Tibial artery (tissue), 4 donors: ENCODE measurements at regions not wholly inside any gene's neighbourhood (a gene's known extent, or its start where the extent isn't known, plus 50 kb on each side); places are given as distances from the start of the nearest gene placed in this dataset.

Experiments
- DNase-seq, 2 donors: peaks; one replicate each; pipeline ENCODE4 v3.0.0-alpha.2; 2019
- H3K27ac ChIP-seq, 2 donors: fragments of 200-600 bp; sonication (generic) in 1 of 2; 1 replicate in 1 of 2; 2 replicates in 1 of 2; pipeline ENCODE4 v1.5.1; 2018 to 2019; ENCODE audit warnings: mild to moderate bottlenecking in 1 of 2
- H3K27me3 ChIP-seq, 2 donors: fragments of 200-600 bp; sonication (generic) in 1 of 2; one replicate each; pipeline versions ENCODE4 v1.5.1 to v1.6.0; 2016 to 2019
- H3K36me3 ChIP-seq, 3 donors: fragments of 200-600 bp; sonication (generic) in 2 of 3; one replicate each; pipeline ENCODE4 v1.5.1; 2016 to 2019; ENCODE audit warnings: mild to moderate bottlenecking in 2 of 3
- H3K4me1 ChIP-seq, 4 donors: fragments of 200-600 bp; sonication (generic) in 2 of 4; 1 replicate in 3 of 4; 2 replicates in 1 of 4; pipeline ENCODE4 v1.5.1; 2016 to 2019
- H3K4me3 ChIP-seq, 2 donors: fragments of 200-600 bp; sonication (generic) in 1 of 2; 1 replicate in 1 of 2; 2 replicates in 1 of 2; pipeline ENCODE4 v1.5.1; 2018 to 2019; ENCODE audit warnings: mild to moderate bottlenecking in 2 of 2
- H3K9me3 ChIP-seq, 3 donors: fragments of 200-600 bp; sonication (generic) in 1 of 3; one replicate each; pipeline ENCODE4 v1.5.1; 2016 to 2019
- intact Hi-C: fragments of 100-400 bp; cut with DNase I; formaldehyde crosslinking; loops from one replicate; pipeline ENCODE4 v1.15.0; 2023; ENCODE audit warnings: low total_unique reads
- TF ChIP-seq, protein P1 (sequence below), 2 experiments: fragments of 200-600 bp in 1 of 2; fragments of 450-650 bp in 1 of 2; IDR thresholded peaks; one replicate each; pipeline ENCODE4 v1.5.1; 2017 to 2019; ENCODE audit warnings: antibody characterized with exemption in 2 of 2, mild to moderate bottlenecking in 1 of 2, moderate library complexity in 1 of 2

DNA sequence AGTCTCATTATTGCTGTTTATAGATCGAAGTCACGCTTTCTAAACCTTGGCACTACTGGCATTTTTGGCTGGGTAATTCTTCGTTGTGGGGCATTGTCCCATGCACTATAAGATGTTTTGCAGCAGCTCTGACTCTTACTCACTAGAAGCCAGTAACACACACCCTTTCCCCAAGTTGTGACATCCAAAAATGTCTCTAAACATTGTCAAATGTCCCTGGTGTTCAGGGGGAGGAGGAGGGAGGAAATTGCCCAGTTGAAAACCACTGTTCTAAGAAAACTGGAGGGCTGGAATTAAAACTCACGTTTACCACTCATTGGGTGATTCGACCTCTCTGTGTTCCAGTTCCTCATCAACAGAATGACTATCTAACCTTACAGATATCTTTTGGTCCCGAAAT is 115.7 kb upstream of the KLF7 start:
- H3K36me3 ChIP-seq, result no peaks in the 10 kb centered on the region
- H3K9me3 ChIP-seq, result no peaks in the 10 kb centered on the region
- no peak overlapping the region for H3K4me3 ChIP-seq
- intact Hi-C loops, result no loop called here
- peaks cover 0 to 23% (median 6%) of the 10 kb centered on the region in 4 donors for H3K4me1 ChIP-seq
- TF ChIP-seq, protein P1, sequence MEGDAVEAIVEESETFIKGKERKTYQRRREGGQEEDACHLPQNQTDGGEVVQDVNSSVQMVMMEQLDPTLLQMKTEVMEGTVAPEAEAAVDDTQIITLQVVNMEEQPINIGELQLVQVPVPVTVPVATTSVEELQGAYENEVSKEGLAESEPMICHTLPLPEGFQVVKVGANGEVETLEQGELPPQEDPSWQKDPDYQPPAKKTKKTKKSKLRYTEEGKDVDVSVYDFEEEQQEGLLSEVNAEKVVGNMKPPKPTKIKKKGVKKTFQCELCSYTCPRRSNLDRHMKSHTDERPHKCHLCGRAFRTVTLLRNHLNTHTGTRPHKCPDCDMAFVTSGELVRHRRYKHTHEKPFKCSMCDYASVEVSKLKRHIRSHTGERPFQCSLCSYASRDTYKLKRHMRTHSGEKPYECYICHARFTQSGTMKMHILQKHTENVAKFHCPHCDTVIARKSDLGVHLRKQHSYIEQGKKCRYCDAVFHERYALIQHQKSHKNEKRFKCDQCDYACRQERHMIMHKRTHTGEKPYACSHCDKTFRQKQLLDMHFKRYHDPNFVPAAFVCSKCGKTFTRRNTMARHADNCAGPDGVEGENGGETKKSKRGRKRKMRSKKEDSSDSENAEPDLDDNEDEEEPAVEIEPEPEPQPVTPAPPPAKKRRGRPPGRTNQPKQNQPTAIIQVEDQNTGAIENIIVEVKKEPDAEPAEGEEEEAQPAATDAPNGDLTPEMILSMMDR (IDR thresholded peaks at IDR 0.05), result no peak
- no peaks in the 10 kb centered on the region for H3K27me3 ChIP-seq
- H3K27ac ChIP-seq, result no peak overlapping the region
- DNase-seq, result no peak

DNA sequence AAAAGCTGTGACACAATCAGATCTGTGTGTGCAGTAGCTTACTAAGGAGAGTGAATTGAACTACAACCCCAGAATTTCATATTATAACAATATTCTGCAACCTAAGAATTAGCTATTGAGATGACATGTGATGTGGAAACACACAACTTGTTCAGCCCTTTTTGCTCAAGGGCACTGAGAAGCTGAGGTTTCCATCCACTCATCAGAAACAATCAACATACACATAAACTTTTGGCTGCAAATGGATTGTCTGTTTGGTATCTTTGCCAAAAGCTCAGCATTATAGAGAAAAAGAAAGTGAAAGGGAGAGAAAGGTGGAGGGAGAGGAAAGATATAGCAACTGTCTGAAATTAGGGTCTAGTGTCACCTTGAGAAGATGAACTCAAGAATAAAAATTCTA is 117.2 kb upstream of the KLF7 start:
- H3K9me3 ChIP-seq, result no peaks in the 10 kb centered on the region
- no peak overlapping the region for H3K27ac ChIP-seq
- no peak overlapping the region for H3K4me3 ChIP-seq
- no peaks in the 10 kb centered on the region for H3K36me3 ChIP-seq
- DNase-seq, result no peak
- peaks cover 0 to 23% (median 6%) of the 10 kb centered on the region in 4 donors for H3K4me1 ChIP-seq
- intact Hi-C loops, result no loop called here
- no peaks in the 10 kb centered on the region for H3K27me3 ChIP-seq
- TF ChIP-seq, protein P1 (IDR thresholded peaks at IDR 0.05), result no peak

- TF ChIP-seq, protein P1 (IDR thresholded peaks at IDR 0.05), result peak in 1 of 2 experiments; percentile 7
- intact Hi-C loops, result no loop called here
- Histone ChIP-seq H3K27ac (no peak overlapping the region), H3K4me1 (peaks cover 0 to 23% (median 6%) of the 10 kb centered on the region in 4 donors), H3K4me3 (no peak overlapping the region), H3K9me3 (no peaks in the 10 kb centered on the region), H3K36me3 (no peaks in the 10 kb centered on the region), H3K27me3 (no peaks in the 10 kb centered on the region)
- DNase-seq, result peak; percentile 45 to 68
These were observed 117.6 kb upstream of the KLF7 start for GRCh38 chr2:207283356-207283755.

GRCh38 chr2:207284556-207285472 is 119.1 kb upstream of the KLF7 start:
- no peaks in the 10 kb centered on the region for H3K36me3 ChIP-seq
- H3K4me3 ChIP-seq, result no peak overlapping the region
- H3K9me3 ChIP-seq, result no peaks in the 10 kb centered on the region
- no peak overlapping the region for H3K27ac ChIP-seq
- H3K4me1 ChIP-seq, result peaks cover 0 to 23% (median 9%) of the 10 kb centered on the region in 4 donors
- no peaks in the 10 kb centered on the region for H3K27me3 ChIP-seq
- TF ChIP-seq, protein P1 (IDR thresholded peaks at IDR 0.05), result no peak
- intact Hi-C loops, result no loop called here
- no peak for DNase-seq

DNA sequence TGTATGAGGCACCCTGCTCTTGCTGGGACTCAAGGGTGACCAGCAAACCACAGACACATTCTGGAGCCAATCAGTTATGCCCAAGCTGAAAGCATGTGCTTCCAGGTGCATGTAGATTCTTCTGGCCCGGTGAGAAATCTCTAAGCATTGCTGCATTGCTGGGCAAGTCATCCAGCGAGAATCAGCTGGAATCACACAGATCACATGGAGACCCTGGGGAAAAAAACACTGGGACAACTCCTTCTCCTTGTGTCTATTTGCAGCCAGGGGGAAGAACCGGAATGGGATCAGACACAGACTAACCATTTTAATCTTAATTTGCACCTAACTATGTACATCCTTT is 119.7 kb upstream of the KLF7 start:
- no peaks in the 10 kb centered on the region for H3K9me3 ChIP-seq
- no peak for DNase-seq
- H3K36me3 ChIP-seq, result no peaks in the 10 kb centered on the region
- peaks cover 0 to 23% (median 9%) of the 10 kb centered on the region in 4 donors for H3K4me1 ChIP-seq
- intact Hi-C loops, result no loop called here
- TF ChIP-seq, protein P1 (IDR thresholded peaks at IDR 0.05), result no peak
- H3K27ac ChIP-seq, result no peak overlapping the region
- H3K4me3 ChIP-seq, result no peak overlapping the region
- no peaks in the 10 kb centered on the region for H3K27me3 ChIP-seq
